Left cardiac atrium (tissue), 4 donors: ENCODE measurements at regions not wholly inside any gene's neighbourhood (a gene's known extent, or its start where the extent isn't known, plus 50 kb on each side); places are given as distances from the start of the nearest gene placed in this dataset.
A peak's percentile ranks its signal among the peaks of the same experiment; 100 is the strongest.
"Not testable (repeated sequence)": the region's sequence is repeated elsewhere in the genome, so short reads cannot be mapped to it uniquely, and the experiment has no call there.

Experiments used
- ATAC-seq, 2 donors: fragments of 200-7000 bp; cut with Tn5 transposase; one replicate each; pipeline ENCODE4 v1.9.1; 2020; ENCODE audit warnings: mild to moderate bottlenecking in 2 of 2, moderate library complexity in 2 of 2
- DNase-seq: peaks from one replicate; pipeline ENCODE4 v3.0.0-alpha.2; 2020
- intact Hi-C, 2 donors: fragments of 100-400 bp; cut with DNase I; formaldehyde crosslinking; loops; one replicate each; pipeline versions ENCODE4 v1.14.1 to v1.15.1; 2022 to 2023
- donor health status: DM: no; HTN: yes; CAD: no.
- donor health status: DM: no; HTN: yes; CAD: no; lungs with severe emphysema.
- donor health status: DM: yes; HTN: yes; CAD: no.
- donor health status: Dilated cardiomyopathy.

DNA sequence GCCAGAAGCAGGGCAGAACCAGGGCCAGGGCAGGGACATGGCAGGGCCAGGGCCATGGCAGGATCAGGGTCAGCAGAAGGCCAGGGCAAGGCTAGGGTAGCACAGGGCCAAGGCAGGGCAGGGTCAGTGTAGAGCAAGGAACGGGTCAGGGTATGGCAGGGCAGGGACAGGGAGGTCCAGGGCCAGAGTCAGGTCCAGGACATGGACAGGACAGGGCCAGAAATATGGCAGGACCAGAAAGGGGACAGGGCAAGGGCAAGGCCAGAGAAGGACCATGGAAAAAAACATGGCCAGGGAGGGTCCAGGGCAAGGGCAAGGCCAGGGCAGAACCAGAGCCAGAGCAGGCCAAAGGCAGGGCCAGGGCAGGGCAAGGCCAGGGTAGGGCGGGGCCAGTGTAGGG, 2870.7 kb downstream of the RPIA start:
- intact Hi-C loops, ATAC-seq, DNase-seq: not testable (repeated sequence)

DNA sequence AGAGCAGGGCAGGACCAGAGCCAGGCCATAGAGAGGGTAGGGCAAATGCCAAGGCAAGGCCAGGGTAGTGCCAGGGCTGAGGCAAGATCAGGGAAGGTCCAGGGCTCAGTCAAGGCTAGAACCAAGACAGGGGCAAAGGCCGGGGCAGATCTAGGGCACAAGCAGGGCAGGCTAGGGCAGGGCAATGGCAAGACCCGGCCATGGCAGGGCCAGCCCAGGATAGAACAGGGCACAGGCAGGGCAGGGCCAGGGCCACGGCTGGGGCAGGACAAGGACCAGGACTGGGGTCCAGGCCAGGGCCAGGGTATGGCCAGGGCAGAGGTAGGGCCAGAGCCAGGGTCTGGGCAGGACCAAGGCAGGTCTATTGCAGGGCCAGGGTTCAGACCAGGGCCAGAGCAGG, 2873.2 kb downstream of the RPIA start:
- intact Hi-C loops, ATAC-seq, DNase-seq: not testable (repeated sequence)

DNA sequence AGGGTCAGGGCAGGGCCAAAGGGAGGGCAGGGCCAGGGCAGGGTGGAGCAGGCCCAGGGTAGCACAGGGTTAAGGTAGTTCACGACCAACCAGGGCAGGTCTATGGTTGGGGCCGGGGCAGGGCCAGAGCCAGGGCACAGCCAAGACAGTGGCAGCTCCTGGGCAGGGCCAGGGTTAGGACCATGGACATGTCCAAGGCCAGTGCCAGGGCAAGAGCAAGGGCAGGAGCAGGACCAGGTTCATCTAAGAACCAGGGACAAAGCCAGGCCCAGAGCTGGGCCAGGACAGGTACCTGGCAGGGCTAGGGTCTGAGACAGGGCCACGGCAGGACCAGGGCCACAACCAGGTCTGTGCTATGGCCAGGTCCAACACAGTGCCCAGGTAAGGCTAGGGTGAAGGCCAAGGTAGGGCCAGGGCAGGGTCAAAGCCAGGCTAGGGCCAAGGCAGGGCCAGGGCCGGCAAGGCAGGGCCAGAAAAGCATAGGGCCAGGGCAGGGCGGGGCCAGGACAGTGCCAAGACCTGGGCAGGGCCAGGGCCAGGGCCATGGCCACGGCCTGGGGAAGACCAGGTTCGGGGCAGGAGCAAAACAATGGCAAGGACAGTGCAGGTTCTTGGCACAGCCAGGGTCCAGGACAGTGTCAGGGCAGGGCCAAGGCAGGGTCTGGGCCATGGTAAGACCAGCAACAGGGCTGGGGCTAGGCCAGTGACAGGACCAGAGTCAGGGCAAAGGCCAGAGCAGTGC, 2874.4 kb downstream of the RPIA start:
- intact Hi-C loops, ATAC-seq, DNase-seq: not testable (repeated sequence)

DNA sequence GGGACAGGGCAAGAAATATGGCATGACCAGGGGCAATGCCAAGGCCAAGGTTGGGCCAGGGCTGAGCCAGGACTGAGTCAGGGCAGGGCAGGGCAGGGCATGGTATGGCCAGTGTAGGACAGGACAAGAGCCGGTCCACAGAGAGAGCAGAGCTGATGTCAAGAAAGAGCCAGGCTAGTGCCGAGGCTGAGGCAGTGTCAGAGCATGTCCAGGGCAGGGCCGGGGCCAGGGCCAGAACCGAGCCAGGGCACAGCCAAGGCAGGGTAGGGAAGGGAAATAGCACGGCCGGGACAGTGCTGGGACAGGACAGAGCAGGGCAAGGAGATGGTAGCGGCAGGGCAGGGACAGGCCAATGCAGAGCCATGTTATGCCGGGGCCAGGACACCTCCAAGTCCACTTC, 2875.1 kb downstream of the RPIA start:
- intact Hi-C loops, DNase-seq, ATAC-seq: not testable (repeated sequence)

DNA sequence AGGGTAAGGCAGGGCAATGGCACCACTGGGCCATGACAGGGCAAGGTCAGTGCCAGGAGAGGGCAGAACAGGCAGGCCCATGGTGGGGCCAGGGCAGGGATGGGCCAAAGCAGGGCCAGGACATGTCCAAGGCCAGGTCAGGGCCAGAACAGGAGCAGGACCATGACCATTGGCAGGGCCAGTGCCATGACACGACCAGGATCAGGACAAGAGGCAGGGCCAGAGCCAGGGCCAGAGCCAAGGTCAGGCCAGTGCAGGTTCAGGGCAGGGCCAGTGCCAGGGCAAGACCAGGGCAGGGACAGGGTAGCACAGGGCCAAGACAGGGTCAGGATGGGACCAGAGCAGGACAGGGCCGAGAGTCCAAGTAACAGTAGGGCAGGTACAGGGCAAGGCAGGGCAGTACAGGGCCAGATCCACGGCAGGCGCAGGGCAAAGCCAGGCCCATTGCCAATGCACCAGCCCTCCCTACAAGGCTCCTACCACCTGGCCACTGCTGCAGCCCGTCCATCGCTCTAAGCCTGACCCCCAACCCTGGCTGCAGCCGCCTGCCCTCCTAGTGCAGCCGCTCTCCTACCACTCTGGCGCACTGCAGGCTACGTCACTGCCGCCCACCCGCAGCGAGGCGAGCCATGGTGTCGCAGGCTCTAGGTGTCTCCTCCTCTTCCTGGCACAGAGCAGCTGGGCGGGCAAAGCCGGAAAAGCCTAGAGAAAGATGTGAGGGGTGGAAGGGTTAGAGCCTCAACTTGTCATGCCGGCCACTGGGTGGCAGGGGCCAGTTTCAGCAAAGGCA, 2876.3 kb downstream of the RPIA start:
- intact Hi-C loops, ATAC-seq, DNase-seq: not testable (repeated sequence)

DNA sequence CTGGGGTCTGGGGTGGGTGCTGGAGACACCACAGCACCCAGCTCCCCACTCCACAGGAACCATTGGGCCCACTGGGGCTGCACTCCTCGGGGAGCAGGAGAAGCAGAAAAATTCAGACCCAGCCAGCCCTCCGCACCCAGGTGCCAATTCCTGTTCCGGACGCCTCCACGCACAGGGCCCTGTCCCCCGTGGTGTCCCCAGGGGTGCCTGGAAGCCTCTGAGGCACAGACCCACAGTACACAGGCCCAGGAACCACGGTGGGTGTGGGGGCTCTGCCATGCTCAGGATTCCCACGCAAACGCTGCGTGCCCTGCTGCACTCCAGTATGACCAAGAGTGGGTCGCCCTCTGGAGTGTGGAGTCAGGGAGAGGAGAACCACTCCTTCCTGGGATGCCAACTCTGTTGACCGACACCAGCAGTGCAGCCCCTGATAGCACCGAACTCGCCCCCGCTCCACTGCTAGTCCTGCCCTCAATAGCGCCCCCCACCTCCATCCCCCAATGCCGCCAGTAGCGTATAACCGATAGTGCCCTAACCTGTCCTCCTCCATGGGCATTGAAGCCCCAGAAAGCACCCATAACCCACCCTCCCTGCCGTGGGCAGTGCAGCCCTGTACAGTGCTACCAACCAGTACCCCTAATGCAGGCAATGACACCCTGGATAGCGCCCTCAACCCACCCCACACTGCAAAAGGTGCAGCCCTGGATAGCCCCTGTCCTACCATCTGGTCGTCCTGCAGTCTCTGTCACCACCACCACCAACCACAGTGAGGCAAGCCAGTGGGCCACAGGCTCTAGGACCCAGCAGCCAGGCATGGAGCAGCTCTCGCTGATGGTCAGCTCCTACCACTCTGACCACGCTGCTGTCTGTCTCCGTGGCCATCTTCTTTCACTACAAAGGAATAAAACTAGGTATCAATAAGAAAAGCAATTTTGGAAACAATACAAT, 2877.2 kb downstream of the RPIA start:
- intact Hi-C loops, DNase-seq, ATAC-seq: not testable (repeated sequence)

DNA sequence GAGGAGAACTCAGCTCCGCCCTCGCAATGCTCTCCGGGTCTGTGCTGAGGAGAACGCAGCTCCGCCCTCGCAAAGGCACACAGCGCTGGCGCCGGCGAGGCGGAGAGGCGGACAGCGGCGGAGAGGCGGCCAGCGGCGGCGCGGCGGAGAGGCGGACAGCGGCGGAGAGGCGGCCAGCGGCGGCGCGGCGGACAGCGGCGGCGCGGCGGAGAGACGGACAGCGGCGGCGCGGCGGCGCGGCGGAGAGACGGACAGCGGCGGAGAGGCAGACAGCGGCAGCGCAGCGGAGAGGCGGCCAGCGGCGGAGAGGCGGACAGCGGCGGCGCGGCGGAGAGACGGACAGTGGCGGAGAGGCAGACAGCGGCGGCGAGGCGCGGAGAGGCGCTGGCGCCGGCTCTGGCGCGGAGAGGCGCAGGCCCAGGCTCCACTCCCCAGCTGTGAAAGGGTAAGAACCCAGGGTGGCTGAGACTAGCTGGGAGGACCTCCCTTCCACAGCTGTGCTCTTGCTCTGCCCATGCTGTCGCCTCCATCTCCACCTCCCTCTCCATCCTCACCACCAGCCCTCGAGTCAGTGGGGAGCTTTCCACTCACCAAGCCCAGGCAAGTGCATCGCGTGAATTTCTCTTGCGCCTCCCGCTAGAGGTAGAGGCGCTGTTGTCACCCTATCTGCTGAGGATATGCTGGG, 2879.9 kb downstream of the RPIA start:
- intact Hi-C loops, DNase-seq: not testable (repeated sequence)
- ATAC-seq = peak in 1 of 2 donors; percentile 41

DNA sequence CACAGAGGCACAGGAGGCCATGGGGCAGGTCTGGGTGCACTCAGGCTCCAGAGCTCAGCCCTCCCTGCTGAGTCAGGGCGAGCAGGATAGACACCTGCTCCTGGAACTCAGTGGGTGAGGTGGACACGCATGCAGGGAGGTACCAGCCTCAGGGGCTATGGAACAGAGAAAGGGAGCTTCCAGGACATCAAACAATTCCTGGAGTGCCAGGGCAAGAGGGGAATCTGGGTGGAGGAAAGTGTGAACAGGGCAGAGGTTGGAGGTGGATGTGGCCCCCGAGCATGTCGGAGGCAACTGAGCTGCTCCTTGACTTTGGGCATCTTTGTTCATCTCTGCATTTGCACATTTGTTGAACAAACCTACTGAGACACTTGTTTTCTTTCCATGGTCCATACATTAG, 2881.5 kb downstream of the RPIA start:
- intact Hi-C loops, DNase-seq, ATAC-seq: not testable (repeated sequence)

DNA sequence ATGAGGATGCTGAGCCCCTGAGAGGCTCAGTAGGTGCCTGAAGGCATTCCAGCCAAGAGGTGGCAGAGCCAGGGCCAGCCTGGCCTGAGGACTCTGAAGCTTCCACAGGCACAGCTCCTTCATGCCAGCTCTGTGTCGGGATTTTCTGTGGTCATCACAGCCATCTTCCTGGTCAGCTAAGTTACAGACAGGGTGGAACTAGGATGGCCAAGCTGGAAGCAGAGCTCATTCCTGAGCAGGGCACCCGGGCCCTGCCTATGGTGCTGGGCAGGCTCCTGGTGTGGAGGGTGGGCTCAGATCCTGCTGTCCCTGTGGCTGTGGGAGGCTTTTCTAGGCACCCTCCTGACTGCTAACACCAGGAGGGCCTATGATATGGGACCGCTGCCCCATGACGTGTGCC, 2882.3 kb downstream of the RPIA start:
- DNase-seq, ATAC-seq, intact Hi-C loops: not testable (repeated sequence)

DNA sequence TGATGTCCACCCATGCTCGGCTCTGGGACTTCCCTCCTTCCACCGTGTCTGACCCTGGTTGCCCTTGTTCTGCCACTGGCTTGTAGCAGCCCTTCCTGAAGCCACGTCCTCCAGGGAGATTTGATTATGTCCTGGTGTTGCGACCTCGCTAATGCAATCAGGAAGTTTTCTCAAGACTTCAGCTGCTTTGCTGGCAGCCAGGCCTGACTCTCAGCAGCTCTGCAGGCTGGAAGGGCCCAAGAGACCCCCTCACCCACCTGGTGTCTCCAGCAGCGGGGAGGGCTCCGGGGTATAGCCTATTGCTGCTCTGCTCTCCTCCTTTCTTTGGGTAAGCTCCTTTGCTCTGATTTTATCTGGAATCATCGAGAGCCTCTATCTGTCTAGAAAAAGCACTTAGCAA, 2882.8 kb downstream of the RPIA start:
- ATAC-seq, intact Hi-C loops, DNase-seq: not testable (repeated sequence)

DNA sequence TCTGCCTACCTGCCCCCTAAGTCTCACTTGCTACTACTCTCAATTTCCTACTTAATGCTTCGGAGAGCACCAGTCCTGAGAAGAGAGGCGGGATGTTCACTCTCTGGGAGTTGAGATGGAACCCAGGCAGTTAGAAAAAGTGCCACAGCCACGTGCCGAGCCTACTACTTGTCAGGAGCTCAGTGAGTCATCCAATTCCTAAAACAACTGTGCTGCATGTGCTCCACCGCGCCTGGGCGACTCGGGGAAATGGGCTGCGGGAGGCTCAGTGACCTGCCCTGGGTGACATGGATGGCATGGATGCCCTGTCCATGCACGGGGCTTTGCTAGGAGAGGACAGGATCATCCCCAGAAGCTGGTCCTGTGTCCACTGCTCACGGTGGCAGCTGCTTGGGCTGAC, 2884.2 kb downstream of the RPIA start:
- intact Hi-C loops, ATAC-seq, DNase-seq: not testable (repeated sequence)

DNA sequence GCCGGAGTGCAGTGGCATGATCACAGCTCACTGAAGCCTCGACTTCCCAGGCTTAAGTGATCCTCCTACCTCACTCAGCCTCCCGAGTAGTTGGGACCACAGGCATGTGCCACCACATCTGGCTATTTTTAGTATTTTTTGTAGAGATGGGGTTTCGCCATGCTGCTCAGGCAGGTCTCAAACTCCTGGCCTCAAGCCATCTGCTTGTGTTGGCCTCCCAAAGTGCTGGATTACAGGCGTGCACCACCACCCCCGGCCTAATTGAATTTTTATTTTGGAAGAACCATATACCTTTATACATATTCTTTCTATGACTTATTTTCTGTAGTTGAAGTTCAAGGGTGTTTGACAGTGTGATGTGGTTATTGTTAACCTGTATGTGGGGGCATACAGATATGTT, 2885.9 kb downstream of the RPIA start:
- intact Hi-C loops, DNase-seq, ATAC-seq: not testable (repeated sequence)

DNA sequence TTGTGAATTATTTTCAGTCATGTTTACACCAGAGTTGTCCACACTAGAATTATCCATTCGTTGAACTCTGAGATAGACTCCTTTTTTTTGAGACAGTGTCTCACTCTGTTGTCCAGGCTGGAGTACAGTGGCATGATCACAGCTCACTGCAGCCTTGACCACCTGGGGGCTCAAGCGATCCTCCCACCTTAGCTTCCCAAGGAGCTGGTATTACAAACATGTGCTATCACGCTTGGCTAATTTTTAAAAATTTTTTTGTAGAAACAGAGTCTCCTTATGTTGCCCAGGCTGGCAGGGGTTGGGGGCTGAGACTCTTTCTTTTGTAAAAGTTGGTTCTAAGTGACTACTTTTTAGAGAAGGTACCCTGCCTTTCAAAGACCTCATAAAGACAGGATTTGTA, 2887.2 kb downstream of the RPIA start:
- intact Hi-C loops = not testable (repeated sequence)

DNA sequence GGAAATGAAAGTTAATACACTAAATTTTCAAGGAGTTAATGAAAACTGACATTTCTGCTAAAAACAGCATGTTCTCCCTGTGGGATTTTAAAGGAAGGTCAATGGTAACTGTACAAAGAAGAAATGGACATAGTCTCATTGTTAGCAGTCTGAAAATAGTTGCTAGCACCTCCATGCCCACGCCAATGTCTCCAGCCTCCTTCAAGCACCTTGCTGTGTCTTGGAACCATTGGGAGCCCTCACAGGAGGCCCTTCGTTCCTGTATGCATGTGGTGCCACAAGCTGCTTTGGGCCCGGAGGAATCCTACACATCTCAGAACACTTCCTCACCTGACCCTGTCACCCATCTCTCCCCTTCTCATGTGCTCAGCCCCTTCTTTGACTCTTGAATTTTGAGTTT, 2888.1 kb downstream of the RPIA start:
- ATAC-seq, intact Hi-C loops, DNase-seq: not testable (repeated sequence)

More for the DNA sequence above, 2887.2 kb downstream of the RPIA start:
- DNase-seq, ATAC-seq: not testable (repeated sequence)

DNA sequence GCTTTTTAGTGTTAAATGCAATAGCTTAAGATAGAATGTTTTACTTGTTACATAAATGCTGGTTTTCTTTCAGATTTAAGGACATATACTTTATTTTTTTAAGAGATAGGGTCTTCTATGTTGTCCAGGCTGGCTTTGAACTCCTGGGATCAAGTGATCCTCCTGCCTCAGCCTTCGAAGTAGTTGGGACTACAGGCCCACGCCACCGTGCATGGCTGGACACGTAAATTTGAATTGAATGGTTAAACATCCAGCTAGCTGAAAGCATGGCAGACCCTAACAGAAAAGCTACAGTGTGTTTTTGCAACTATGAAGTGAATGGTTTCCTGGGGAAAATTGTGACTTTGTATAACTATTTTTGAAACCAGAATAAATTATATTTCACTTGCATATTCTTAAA, 2888.6 kb downstream of the RPIA start:
- intact Hi-C loops, ATAC-seq, DNase-seq: not testable (repeated sequence)

DNA sequence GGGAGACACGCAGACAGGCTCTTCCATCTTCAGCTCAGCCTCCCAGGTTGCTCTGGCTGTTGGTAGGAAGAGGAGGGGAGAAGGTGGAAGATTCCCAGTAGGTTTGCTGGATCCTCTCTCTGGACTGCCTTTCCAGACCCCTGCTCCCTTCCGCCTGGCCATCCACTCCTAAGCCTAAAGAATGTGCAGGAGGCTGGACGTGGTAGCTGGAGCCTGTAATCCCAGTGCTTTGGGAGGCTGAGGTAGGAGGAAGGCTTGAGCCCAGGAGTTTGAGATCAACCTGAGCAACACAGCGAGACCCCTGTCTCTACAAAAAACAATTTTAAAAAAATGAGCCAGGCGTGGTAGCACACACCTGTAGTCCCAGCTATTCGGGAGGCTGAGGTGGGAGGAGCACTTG, 2895.6 kb downstream of the RPIA start:
- ATAC-seq, intact Hi-C loops, DNase-seq: not testable (repeated sequence)

DNA sequence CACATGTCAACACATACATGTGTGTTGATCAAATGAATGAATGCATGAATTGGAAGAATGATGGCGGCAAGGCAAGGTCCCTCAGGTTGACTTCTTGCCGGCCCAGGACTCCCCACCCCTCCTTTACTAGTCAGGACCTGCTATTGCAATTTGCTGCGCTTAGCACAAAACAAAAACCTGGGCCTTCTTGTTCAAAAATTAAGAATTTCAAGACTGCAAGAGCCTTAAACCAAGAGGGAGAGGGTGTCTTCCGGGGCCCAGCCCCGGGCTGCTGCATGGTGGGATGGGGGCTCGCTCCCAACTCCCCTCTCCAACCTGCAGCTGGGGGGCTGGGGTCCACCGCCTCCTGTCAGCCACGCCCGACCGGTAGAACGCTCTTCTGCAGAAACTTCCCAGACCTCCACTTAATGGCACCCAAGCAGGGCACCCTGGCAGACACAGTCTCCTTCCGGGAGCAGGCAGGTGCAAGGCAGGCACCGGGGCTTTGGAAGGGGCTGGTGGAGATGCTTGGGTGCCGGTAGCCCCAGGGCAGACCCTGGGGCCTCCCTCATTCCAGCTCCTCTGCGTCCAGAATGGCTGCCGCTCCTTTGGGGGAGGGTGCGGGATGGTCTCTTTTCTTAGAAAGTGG, 2896.5 kb downstream of the RPIA start:
- ATAC-seq, DNase-seq, intact Hi-C loops: not testable (repeated sequence)

DNA sequence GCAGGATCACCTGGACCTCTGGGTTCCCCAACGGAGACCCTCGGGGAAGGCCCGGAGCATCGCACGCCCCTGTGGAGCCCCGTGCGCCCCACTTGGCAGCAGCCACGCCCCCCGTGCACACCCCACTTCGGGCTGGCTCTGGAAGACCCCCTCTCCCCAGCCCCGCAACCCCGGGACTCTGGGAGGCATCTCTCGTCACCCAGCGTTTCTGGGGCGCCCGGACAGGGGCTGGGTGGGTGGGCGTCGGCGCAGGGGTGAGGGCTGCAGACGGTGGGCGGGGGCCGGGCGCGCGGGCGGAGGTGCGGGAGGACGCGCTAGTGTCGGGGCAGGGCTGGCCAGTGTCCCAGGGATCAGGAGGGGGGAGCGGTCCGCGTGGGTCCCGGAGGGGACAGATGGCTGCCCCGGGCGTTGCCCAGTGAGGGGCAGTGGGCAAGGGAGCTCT, 2897.3 kb downstream of the RPIA start:
- DNase-seq = peak; percentile 40
- ATAC-seq, intact Hi-C loops: not testable (repeated sequence)
